Upper lobe of right lung (tissue), 1 donor: ENCODE measurements at regions not wholly inside any gene's neighbourhood (a gene's known extent, or its start where the extent isn't known, plus 50 kb on each side); places are given as distances from the start of the nearest gene placed in this dataset.

Source experiments
- ATAC-seq: fragments of 200-7000 bp; cut with Tn5 transposase; one replicate; pipeline ENCODE4 v1.9.1; 2020; ENCODE audit warnings: mild to moderate bottlenecking, moderate library complexity
- DNase-seq: peaks from one replicate; pipeline ENCODE4 v3.0.0-alpha.2; 2020
- H3K27ac ChIP-seq: fragments of 200-600 bp; one replicate; pipeline ENCODE4 v1.8.0; 2022
- H3K27me3 ChIP-seq: fragments of 200-600 bp; one replicate; pipeline ENCODE4 v1.8.0; 2022; ENCODE audit warnings: mild to moderate bottlenecking
- H3K36me3 ChIP-seq: fragments of 200-600 bp; one replicate; pipeline ENCODE4 v1.8.0; 2022
- H3K4me1 ChIP-seq: fragments of 200-600 bp; one replicate; pipeline ENCODE4 v1.8.0; 2022
- H3K4me3 ChIP-seq: fragments of 200-600 bp; one replicate; pipeline ENCODE4 v1.8.0; 2022; ENCODE audit warnings: mild to moderate bottlenecking
- H3K9me3 ChIP-seq: fragments of 200-600 bp; one replicate; pipeline ENCODE4 v1.8.0; 2022
- CTCF ChIP-seq: fragments of 200-600 bp; IDR thresholded peaks from one replicate; pipeline ENCODE4 v1.8.0; 2022; ENCODE audit warnings: antibody characterized with exemption
- intact Hi-C: fragments of 100-400 bp; cut with DNase I; formaldehyde crosslinking; loops from one replicate; pipeline ENCODE4 v1.11.0; 2022
- donor health status: DM: no; HTN: yes; CAD: no; lungs with severe emphysema.

- H3K36me3 ChIP-seq: no peaks in the 10 kb centered on the region
- H3K4me1 ChIP-seq: no peaks in the 10 kb centered on the region
- intact Hi-C loops: no loop called here
- no peak overlapping the region for H3K4me3 ChIP-seq
- DNase-seq: no peak
- TF ChIP-seq CTCF: no peak
- H3K27ac ChIP-seq: no peak overlapping the region
- no peak for ATAC-seq
- H3K27me3 ChIP-seq: no peaks in the 10 kb centered on the region
- H3K9me3 ChIP-seq: no peaks in the 10 kb centered on the region
These were observed 162.8 kb downstream of the ERCC6L2 start for GRCh38 chr9:96038271-96038670.

GRCh38 chr9:96034553-96035122 is 159.1 kb downstream of the ERCC6L2 start:
- intact Hi-C loops: no loop called here
- no peaks in the 10 kb centered on the region for H3K9me3 ChIP-seq
- H3K4me1 ChIP-seq: peaks cover 4% of the 10 kb centered on the region
- H3K36me3 ChIP-seq: no peaks in the 10 kb centered on the region
- no peak for TF ChIP-seq CTCF
- H3K27ac ChIP-seq: no peak overlapping the region
- no peak for ATAC-seq
- DNase-seq: no peak
- no peak overlapping the region for H3K4me3 ChIP-seq
- no peaks in the 10 kb centered on the region for H3K27me3 ChIP-seq

GRCh38 chr9:96033896-96034295 is 158.4 kb downstream of the ERCC6L2 start:
- intact Hi-C loops: no loop called here

GRCh38 chr9:96031916-96032534 is 156.5 kb downstream of the ERCC6L2 start:
- ATAC-seq: no peak
- no peak for TF ChIP-seq CTCF

More at GRCh38 chr9:96033896-96034295, 158.4 kb downstream of the ERCC6L2 start:
- Histone ChIP-seq H3K36me3 (no peaks in the 10 kb centered on the region), H3K27ac (no peak overlapping the region), H3K4me1 (peaks cover 4% of the 10 kb centered on the region), H3K27me3 (no peaks in the 10 kb centered on the region), H3K9me3 (no peaks in the 10 kb centered on the region), H3K4me3 (no peak overlapping the region)
- no peak for TF ChIP-seq CTCF
- DNase-seq: no peak
- ATAC-seq: no peak

GRCh38 chr9:96031366-96031824 is 155.9 kb downstream of the ERCC6L2 start:
- no peak for DNase-seq
- ATAC-seq: no peak
- Histone ChIP-seq H3K36me3 (no peaks in the 10 kb centered on the region), H3K9me3 (no peaks in the 10 kb centered on the region), H3K27me3 (peaks cover 7% of the 10 kb centered on the region), H3K4me3 (no peak overlapping the region), H3K27ac (no peak overlapping the region), H3K4me1 (peaks cover 12% of the 10 kb centered on the region)
- intact Hi-C loops: no loop called here
- TF ChIP-seq CTCF: no peak

More at GRCh38 chr9:96031916-96032534, 156.5 kb downstream of the ERCC6L2 start:
- Histone ChIP-seq H3K4me1 (peaks cover 12% of the 10 kb centered on the region), H3K9me3 (no peaks in the 10 kb centered on the region), H3K27ac (no peak overlapping the region), H3K4me3 (no peak overlapping the region), H3K27me3 (peaks cover 7% of the 10 kb centered on the region), H3K36me3 (no peaks in the 10 kb centered on the region)
- DNase-seq: no peak
- intact Hi-C loops: no loop called here
